ENCODE measurements at regions not wholly inside any gene's neighbourhood (a gene's known extent, or its start where the extent isn't known, plus 50 kb on each side); places are given as distances from the start of the nearest gene placed in this dataset.

DNA sequence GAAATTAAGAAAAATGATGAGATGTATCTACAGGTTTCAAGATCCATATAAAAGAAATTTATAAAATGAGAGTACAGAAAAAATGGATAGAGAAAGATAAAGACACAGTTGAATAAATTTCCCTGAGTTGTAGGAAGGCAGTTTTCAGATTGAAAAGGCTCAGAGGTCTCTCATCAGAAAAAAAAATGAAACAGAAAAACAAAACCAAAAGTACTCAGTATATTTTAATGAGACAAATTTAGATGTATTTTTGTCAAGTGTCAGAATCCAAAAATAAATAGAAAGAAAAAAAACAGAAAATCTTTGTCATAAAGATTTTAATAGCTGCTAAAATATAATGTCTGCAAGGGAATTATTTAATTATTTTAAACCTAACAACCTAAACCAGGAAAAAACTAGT lies 520.5 kb downstream of the KCNJ3 start:
- Histone ChIP-seq H2BK20ac (ENCODE audit: low read length) (no peak overlapping the region), H3K23ac (ENCODE audit: insufficient read length) (no peak overlapping the region)
- POLR2A ChIA-PET (ENCODE audit: partially characterized antibody): no interaction called here
- TF ChIP-seq, protein P1, sequence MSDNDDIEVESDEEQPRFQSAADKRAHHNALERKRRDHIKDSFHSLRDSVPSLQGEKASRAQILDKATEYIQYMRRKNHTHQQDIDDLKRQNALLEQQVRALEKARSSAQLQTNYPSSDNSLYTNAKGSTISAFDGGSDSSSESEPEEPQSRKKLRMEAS (IDR thresholded peaks at IDR 0.05): no peak
- no peak for TF ChIP-seq RNF2 (IDR thresholded peaks at IDR 0.05; ENCODE audit: borderline replicate concordance, low read depth, low read length, missing control alignments, poor library complexity, severe bottlenecking)
- no peak for TF ChIP-seq ASH2L (IDR thresholded peaks at IDR 0.05; ENCODE audit: low read length)
- no peak for TF ChIP-seq KDM1A (IDR thresholded peaks at IDR 0.05; ENCODE audit: borderline replicate concordance, low read length)
- no peak for TF ChIP-seq TEAD4 (IDR thresholded peaks at IDR 0.05; ENCODE audit: low read depth, low read length)
- no peak for TF ChIP-seq ATF3 (IDR thresholded peaks at IDR 0.05; ENCODE audit: insufficient read depth, low read depth, low read length)
- no peak for TF ChIP-seq BRCA1 (IDR thresholded peaks at IDR 0.05; ENCODE audit: low read depth, low read length)
- no peak for TF ChIP-seq CHD2 (IDR thresholded peaks at IDR 0.05; ENCODE audit: low read length)
- no peak for TF ChIP-seq HDAC6 (IDR thresholded peaks at IDR 0.05; ENCODE audit: low read depth, low read length)
- TF ChIP-seq CEBPB (IDR thresholded peaks at IDR 0.05; ENCODE audit: low read depth, low read length): no peak
- TF ChIP-seq MAFK (IDR thresholded peaks at IDR 0.05; ENCODE audit: low read depth, low read length): no peak
- TF ChIP-seq HDAC2 (IDR thresholded peaks at IDR 0.05; ENCODE audit: borderline replicate concordance in 1 of 2, low read depth in 2 of 2, low read length in 2 of 2): no peak
- no peak for TF ChIP-seq POLR2A (IDR thresholded peaks at IDR 0.05; ENCODE audit: control extremely low read depth in 1 of 2, low read depth in 2 of 2, low read length in 2 of 2)
- no peak for TF ChIP-seq ZNF274 (IDR thresholded peaks at IDR 0.05; ENCODE audit: borderline replicate concordance, extremely low read depth, low read length)
- TF ChIP-seq NANOG (IDR thresholded peaks at IDR 0.05; ENCODE audit: insufficient read depth, low read depth, low read length, poor library complexity, severe bottlenecking): no peak
- TF ChIP-seq CREB1 (IDR thresholded peaks at IDR 0.05): no peak

More for the DNA sequence above, 520.5 kb downstream of the KCNJ3 start:
- Histone ChIP-seq H3K23me2 (ENCODE audit: low read depth, low read length) (no peaks in the 10 kb centered on the region), H3K27me3 (replicated peaks in 1 of 4; ENCODE audit: control insufficient read depth in 3 of 4, extremely low read depth in 1 of 4, insufficient read depth in 3 of 4, low read length in 3 of 4) (no peaks in the 10 kb centered on the region), H3K4me3 (ENCODE audit: extremely low read depth in 1 of 4, insufficient read depth in 2 of 4, low read depth in 3 of 4, low read length in 4 of 4) (no peak overlapping the region), H2AK5ac (ENCODE audit: low read depth, low read length) (no peak overlapping the region), H3K9ac (replicated peaks in 1 of 4; ENCODE audit: extremely low read depth in 1 of 4, low read depth in 3 of 4, low read length in 3 of 4) (no peak overlapping the region), H3K14ac (ENCODE audit: insufficient read length) (no peak overlapping the region), H2BK5ac (ENCODE audit: low read depth, low read length) (no peak overlapping the region), H3K56ac (replicated peaks; ENCODE audit: insufficient read length, low read depth, low read length) (no peak overlapping the region), H3K27ac (ENCODE audit: low read depth, low read length) (no peak overlapping the region), H3K4me1 (replicated peaks in 1 of 4; ENCODE audit: control insufficient read depth in 3 of 4, insufficient read depth in 4 of 4, low read length in 3 of 4) (no peaks in the 10 kb centered on the region), H2BK12ac (ENCODE audit: low read depth, low read length) (no peak overlapping the region), H3K79me2 (ENCODE audit: control insufficient read depth in 1 of 2, insufficient read depth in 2 of 2, low read length in 2 of 2) (no peaks in the 10 kb centered on the region), H4K8ac (ENCODE audit: extremely low read depth, insufficient read depth, low read length) (no peak overlapping the region), H3K18ac (ENCODE audit: extremely low read depth, low read length) (no peak overlapping the region), H3K4me2 (ENCODE audit: insufficient read depth in 1 of 2, low read depth in 2 of 2, low read length in 2 of 2) (no peak overlapping the region), H4K20me1 (replicated peaks in 1 of 2; ENCODE audit: control insufficient read depth in 1 of 2, insufficient read depth in 2 of 2, low read length in 2 of 2) (no peaks in the 10 kb centered on the region), H3K36me3 (ENCODE audit: control insufficient read depth in 2 of 4, insufficient read depth in 4 of 4, low read length in 3 of 4) (no peaks in the 10 kb centered on the region), H2AFZ (ENCODE audit: low read length) (no peak overlapping the region), H4K91ac (replicated peaks; ENCODE audit: insufficient read length, low read length) (no peak overlapping the region), H3K9me3 (ENCODE audit: insufficient read depth in 2 of 2, low read depth in 1 of 2, low read length in 1 of 2) (no peaks in the 10 kb centered on the region), H3K4ac (replicated peaks; ENCODE audit: insufficient read length, low read depth, low read length) (no peak overlapping the region), H4K5ac (ENCODE audit: insufficient read length, low read depth, low read length) (no peak overlapping the region), H2BK15ac (ENCODE audit: low read length) (no peak overlapping the region), H3K79me1 (ENCODE audit: low read depth, low read length) (no peaks in the 10 kb centered on the region), H2BK120ac (replicated peaks; ENCODE audit: low read depth, low read length) (no peak overlapping the region)
- DNase-seq (ENCODE audit: low read depth in 1 of 2, low spot score in 2 of 2): no peak
- no peak for FAIRE-seq
- CTCF ChIA-PET (ENCODE audit: partially characterized antibody): no interaction called here

All from H1 (cell line).